CD4-positive, alpha-beta memory T cell (primary cell): ENCODE measurements at regions not wholly inside any gene's neighbourhood (a gene's known extent, or its start where the extent isn't known, plus 50 kb on each side); places are given as distances from the start of the nearest gene placed in this dataset.

Source experiments
- CTCF ChIA-PET: fragments of 350-600 bp; sonication (Branson Sonifier 250); formaldehyde crosslinking; loops from one replicate; lab custom pipeline; 2021; ENCODE audit warnings: inconsistent platforms; ENCODE audit not compliant: partially characterized antibody; lab: Charles Lee
- POLR2A ChIA-PET: fragments of 350-600 bp; sonication (Branson Sonifier 250); formaldehyde crosslinking; loops from one replicate; lab custom pipeline; 2021; ENCODE audit not compliant: partially characterized antibody; lab: Charles Lee
- DNase-seq, 5 donors: peaks; one replicate each; pipeline versions ENCODE4 v3.0.0 to v3.0.0-alpha.2; 2020 to 2022; ENCODE audit warnings: mixed read lengths in 1 of 5
- H3K27ac ChIP-seq: one replicate; pipeline ENCODE4 v1.7.0; 2013; ENCODE audit warnings: low read depth, low read length
- H3K27me3 ChIP-seq: 2 replicates; pipeline ENCODE4 v1.7.0; 2013; ENCODE audit warnings: mild to moderate bottlenecking, low read length, moderate library complexity; ENCODE audit not compliant: insufficient read depth
- H3K36me3 ChIP-seq: 2 replicates; pipeline ENCODE4 v1.7.0; 2013; ENCODE audit warnings: mild to moderate bottlenecking, low read length, moderate library complexity; ENCODE audit not compliant: insufficient read depth
- H3K4me1 ChIP-seq: 2 replicates; pipeline ENCODE4 v1.7.0; 2013; ENCODE audit warnings: mild to moderate bottlenecking, low read length, moderate library complexity; ENCODE audit not compliant: insufficient read depth
- H3K4me3 ChIP-seq, 2 donors: one replicate each; pipeline ENCODE4 v1.7.0; 2013; ENCODE audit warnings: low read length in 2 of 2, mild to moderate bottlenecking in 1 of 2
- H3K9me3 ChIP-seq, 2 donors: one replicate each; pipeline ENCODE4 v1.7.0; 2013; ENCODE audit warnings: low read length in 2 of 2, control low read depth in 1 of 2; ENCODE audit not compliant: control insufficient read depth in 1 of 2
- H3K27ac Mint-ChIP-seq, 7 donors: one replicate each; pipeline ENCODE4 v1.8.0; 2020 to 2021; ENCODE audit warnings: mixed read lengths in 7 of 7, mild to moderate bottlenecking in 6 of 7, inconsistent platforms in 3 of 7, moderate library complexity in 3 of 7
- H3K27me3 Mint-ChIP-seq, 2 donors: one replicate each; pipeline ENCODE4 v1.8.0; 2020 to 2021; ENCODE audit warnings: mixed read lengths in 2 of 2
- H3K36me3 Mint-ChIP-seq, 2 donors: one replicate each; pipeline ENCODE4 v1.8.0; 2020 to 2021; ENCODE audit warnings: mixed read lengths in 2 of 2, inconsistent platforms in 1 of 2, mild to moderate bottlenecking in 1 of 2
- H3K4me1 Mint-ChIP-seq, 4 donors: one replicate each; pipeline ENCODE4 v1.8.0; 2020 to 2021; ENCODE audit warnings: mixed read lengths in 4 of 4, mild to moderate bottlenecking in 1 of 4
- H3K4me3 Mint-ChIP-seq, 8 donors: one replicate each; pipeline ENCODE4 v1.8.0; 2020 to 2021; ENCODE audit warnings: mixed read lengths in 8 of 8, mild to moderate bottlenecking in 7 of 8, moderate library complexity in 6 of 8, inconsistent platforms in 3 of 8
- H3K9me3 Mint-ChIP-seq, 8 donors: one replicate each; pipeline ENCODE4 v1.8.0; 2020 to 2021; ENCODE audit warnings: mixed read lengths in 8 of 8, mild to moderate bottlenecking in 5 of 8, inconsistent platforms in 3 of 8, moderate library complexity in 1 of 8
- intact Hi-C: fragments of 100-400 bp; cut with micrococcal nuclease; formaldehyde crosslinking; loops from one replicate; pipeline ENCODE4 v1.15.1; 2023

DNA sequence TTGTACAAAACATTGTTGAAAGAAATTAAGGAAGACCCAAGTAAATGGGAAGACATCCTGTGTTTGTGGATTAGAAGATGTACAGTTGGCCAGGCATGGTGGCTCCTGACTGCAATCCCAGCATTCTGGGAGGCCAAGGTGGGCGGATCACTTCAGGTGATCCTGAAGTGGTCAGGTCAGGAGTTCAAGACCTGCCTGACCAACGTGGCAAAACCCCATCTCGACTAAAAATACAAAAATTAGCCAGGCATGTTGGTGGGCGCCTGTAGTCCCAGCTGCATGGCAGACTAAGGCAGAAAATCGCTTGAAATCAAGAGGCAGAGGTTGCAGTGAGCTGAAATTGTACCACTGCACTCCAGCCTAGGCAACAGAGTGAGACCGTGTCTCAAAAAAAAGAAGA, 62.0 kb upstream of the SEPTIN5 start:
- Mint-ChIP-seq H3K27me3 (peaks cover 10 to 11% of the 10 kb centered on the region in 2 donors), H3K27ac (no peak overlapping the region), H3K9me3 (peaks cover 2 to 27% (median 19%) of the 10 kb centered on the region in 8 donors), H3K36me3 (peaks cover 2 to 7% of the 10 kb centered on the region in 2 donors), H3K4me3 (no peak overlapping the region), H3K4me1 (no peaks in the 10 kb centered on the region)
- intact Hi-C loops: no loop called here
- Histone ChIP-seq H3K4me1 (no peaks in the 10 kb centered on the region), H3K36me3 (no peaks in the 10 kb centered on the region), H3K4me3 (no peak overlapping the region), H3K27ac (no peak overlapping the region), H3K9me3 (no peaks in the 10 kb centered on the region), H3K27me3 (no peaks in the 10 kb centered on the region)
- DNase-seq: no peak
- CTCF ChIA-PET: no interaction called here
- POLR2A ChIA-PET: no interaction called here

DNA sequence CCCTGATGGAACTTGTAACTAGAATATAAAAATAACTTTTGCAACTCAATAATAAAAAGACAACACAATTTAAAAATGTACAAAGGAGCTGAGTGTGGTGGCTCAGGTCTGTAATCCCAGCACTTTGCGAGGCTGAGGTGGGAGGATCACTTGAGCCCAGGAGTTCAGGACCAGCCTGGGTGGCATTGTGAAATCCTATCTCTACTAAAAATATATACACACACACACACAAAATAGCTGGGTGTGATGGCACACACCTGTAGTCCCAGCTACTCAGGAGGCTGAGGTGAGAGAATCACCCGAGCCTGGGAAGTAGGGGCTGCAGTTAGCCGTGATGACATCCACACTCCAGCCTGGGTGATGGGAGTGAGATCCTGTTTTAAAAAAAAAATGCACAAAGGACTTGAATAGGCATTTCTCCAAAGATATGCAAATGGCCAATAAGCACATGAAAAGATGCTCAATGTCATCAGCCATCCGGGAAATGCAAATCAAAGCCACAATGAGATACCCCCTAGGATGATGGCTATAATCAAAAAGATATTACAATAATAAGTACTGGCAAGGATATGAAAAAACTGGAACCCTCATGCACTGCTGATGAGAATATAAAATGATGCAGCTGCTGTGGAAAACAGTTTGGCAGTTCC, 59.8 kb upstream of the SEPTIN5 start:
- Mint-ChIP-seq H3K27me3 (peaks cover 2 to 4% of the 10 kb centered on the region in 2 donors), H3K4me1 (no peaks in the 10 kb centered on the region), H3K4me3 (no peak overlapping the region), H3K9me3 (peaks cover 0 to 7% (median 5%) of the 10 kb centered on the region in 8 donors), H3K36me3 (no peaks in the 10 kb centered on the region), H3K27ac (no peak overlapping the region)
- no peak for DNase-seq
- Histone ChIP-seq H3K4me3 (no peak overlapping the region), H3K27ac (no peak overlapping the region), H3K4me1 (no peaks in the 10 kb centered on the region), H3K9me3 (no peaks in the 10 kb centered on the region), H3K36me3 (no peaks in the 10 kb centered on the region), H3K27me3 (no peaks in the 10 kb centered on the region)
- CTCF ChIA-PET: no interaction called here
- POLR2A ChIA-PET: no interaction called here
- intact Hi-C loops: no loop called here

DNA sequence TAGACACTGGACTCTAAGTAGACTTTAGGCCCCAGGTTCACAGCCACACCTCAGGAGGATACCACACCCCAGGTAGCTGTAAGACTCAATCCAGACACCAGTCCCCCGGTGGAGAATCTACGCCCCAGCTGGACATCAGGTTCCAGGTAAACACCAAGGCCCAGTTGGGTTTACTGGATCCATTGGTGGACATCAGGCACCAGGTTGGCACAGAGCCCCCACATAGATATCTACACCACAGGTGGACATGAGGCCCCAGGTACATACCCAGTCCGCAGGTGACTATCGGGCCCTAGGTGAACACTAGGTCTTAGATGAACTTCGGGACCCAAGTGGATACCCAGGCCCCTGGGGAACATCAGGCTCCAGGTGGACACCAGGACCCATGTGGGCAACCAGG, 58.9 kb upstream of the SEPTIN5 start:
- Histone ChIP-seq H3K27me3 (no peaks in the 10 kb centered on the region), H3K4me1 (no peaks in the 10 kb centered on the region), H3K27ac (no peak overlapping the region), H3K4me3 (no peak overlapping the region), H3K9me3 (no peaks in the 10 kb centered on the region), H3K36me3 (no peaks in the 10 kb centered on the region)
- Mint-ChIP-seq H3K36me3 (no peaks in the 10 kb centered on the region), H3K27ac (no peak overlapping the region), H3K27me3 (peaks cover 1% of the 10 kb centered on the region in 2 donors), H3K4me1 (no peaks in the 10 kb centered on the region), H3K4me3 (no peak overlapping the region), H3K9me3 (no peaks in the 10 kb centered on the region)
- POLR2A ChIA-PET: no interaction called here
- DNase-seq: no peak
- intact Hi-C loops: no loop called here
- CTCF ChIA-PET: no interaction called here

DNA sequence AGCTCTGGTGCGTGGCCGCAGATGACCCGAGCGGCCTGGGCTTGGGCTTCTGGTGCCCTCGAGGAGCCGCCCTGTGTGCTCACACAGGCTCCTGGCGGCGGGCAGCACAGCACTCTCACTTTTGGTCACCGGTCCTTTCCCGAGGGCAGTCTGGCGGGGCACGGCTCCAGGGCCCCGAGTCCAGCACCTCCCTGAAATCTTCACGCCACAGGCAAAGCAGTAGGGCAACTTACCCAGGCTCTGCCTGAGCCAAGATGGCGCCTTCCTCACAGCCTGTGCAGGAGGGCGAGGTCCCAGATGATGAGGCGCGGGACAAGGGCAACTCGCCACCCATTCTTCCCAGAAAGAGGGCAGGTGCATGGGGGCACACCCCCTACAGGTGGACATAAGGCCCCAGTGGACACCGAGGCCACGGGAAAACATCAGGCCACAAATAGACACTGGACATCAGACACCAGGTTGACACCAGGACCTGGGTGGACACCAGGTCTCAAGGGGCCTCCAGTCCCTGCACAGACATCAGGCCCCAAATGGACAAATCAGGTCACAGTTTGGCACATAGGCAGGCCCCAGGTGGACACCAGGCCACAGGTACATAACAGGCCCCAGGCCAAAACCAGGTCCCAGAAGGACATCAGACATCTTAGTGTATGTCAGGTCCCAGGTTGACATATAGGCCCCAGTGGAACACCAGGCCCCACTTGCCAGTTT, 57.6 kb upstream of the SEPTIN5 start:
- Mint-ChIP-seq H3K27me3 (peaks cover 0 to 1% of the 10 kb centered on the region in 2 donors), H3K27ac (no peak overlapping the region), H3K36me3 (no peaks in the 10 kb centered on the region), H3K4me1 (no peaks in the 10 kb centered on the region), H3K4me3 (no peak overlapping the region), H3K9me3 (no peaks in the 10 kb centered on the region)
- Histone ChIP-seq H3K9me3 (no peaks in the 10 kb centered on the region), H3K4me1 (no peaks in the 10 kb centered on the region), H3K27me3 (no peaks in the 10 kb centered on the region), H3K27ac (no peak overlapping the region), H3K36me3 (no peaks in the 10 kb centered on the region), H3K4me3 (no peak overlapping the region)
- DNase-seq: no peak
- intact Hi-C loops: no loop called here
- POLR2A ChIA-PET: no interaction called here
- CTCF ChIA-PET: no interaction called here

DNA sequence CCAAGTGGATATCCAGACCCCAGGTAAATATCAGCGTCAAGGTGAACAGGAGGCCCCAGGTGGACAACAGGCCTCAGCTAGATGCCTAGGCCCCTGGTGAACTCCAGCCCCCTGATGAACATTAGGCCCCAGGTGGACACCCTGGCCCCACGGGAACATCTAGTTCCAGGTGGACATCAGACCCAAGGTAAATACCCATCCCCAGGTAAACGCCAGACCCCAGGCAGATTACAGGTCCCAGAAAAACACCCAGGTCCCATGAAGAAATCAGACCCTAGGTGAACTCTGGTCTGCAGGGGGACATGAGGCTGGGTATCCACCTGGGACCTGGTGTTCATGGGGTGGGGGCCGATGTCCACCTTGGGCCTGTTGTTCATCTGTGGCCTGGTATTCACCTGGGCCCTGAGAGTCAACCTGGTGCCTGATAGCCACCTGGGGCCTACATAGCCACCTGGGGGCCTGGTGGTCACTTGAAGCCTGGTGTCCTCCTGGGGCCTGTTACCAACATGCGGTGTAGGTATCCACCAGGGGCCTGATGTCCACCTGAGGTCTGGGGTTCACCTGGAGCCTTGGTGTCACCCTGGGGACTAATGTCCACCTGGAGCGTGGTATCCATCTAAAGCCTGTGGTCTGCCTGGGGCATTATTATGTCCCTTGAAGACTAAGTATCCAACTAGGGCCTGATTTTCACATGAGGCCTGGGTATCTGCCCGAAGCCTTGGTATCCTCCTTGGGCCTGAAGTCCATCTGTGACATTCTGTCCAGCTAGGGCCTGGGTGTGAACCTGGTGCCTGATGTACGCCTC, 56.8 kb upstream of the SEPTIN5 start:
- intact Hi-C loops: no loop called here
- H3K27me3 ChIP-seq: no peaks in the 10 kb centered on the region

DNA sequence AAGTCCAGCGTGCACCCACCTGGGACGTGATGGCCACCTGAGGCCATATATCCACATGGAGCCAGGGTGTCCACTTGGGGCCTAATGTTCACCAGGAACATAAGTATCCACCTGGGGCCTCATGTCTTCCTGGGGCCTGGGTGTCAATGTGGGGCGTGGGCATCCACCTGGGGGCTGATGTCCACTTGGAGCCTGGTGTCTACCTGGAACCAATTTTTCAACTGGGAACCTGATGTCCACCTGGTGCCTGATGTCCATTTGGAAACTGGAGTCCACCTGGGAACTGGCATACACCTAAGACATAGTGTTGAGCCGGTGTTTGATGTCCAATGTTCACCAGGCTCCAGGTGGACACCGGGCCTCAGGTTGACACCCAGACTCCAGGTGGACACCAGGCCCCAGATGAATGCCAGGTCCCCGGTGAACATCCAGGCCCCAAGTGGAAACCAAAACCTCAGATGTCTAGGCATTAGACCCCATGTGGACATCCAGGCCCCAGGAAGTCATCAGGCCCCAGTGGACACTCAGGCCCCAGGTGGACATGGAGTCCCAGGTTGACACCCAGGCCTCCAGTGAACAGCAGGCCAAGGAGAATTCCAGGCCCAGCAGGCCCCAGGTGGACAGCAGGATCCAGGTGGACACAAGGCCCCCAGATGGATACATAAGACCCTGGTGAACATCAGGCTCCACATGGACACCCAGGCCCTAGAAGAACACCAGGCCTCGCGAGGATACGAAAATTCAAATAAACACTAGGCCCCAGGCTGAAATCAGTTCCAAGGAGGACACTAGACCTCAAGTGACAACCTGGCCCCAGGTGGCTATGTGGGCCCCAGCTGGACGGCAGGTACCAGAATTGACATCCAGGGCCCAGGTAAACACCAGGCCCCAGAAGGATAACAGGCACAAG, 56.0 kb upstream of the SEPTIN5 start:
- no peak for DNase-seq
- ChIA-PET CTCF (no interaction called here), POLR2A (no interaction called here)
- H3K27ac Mint-ChIP-seq: no peak overlapping the region
- no peaks in the 10 kb centered on the region for H3K4me1 Mint-ChIP-seq
- H3K36me3 ChIP-seq: no peaks in the 10 kb centered on the region
- no peaks in the 10 kb centered on the region for H3K9me3 Mint-ChIP-seq
- H3K4me3 Mint-ChIP-seq: no peak overlapping the region
- no peaks in the 10 kb centered on the region for H3K27me3 ChIP-seq
- no peaks in the 10 kb centered on the region for H3K9me3 ChIP-seq
- H3K27ac ChIP-seq: no peak overlapping the region
- H3K27me3 Mint-ChIP-seq: no peaks in the 10 kb centered on the region
- intact Hi-C loops: no loop called here
- no peak overlapping the region for H3K4me3 ChIP-seq
- H3K4me1 ChIP-seq: no peaks in the 10 kb centered on the region
- H3K36me3 Mint-ChIP-seq: no peaks in the 10 kb centered on the region

More for the DNA sequence above, 56.8 kb upstream of the SEPTIN5 start:
- H3K27ac Mint-ChIP-seq: no peak overlapping the region
- Histone ChIP-seq H3K4me1 (no peaks in the 10 kb centered on the region), H3K36me3 (no peaks in the 10 kb centered on the region), H3K27ac (no peak overlapping the region), H3K4me3 (no peak overlapping the region), H3K9me3 (no peaks in the 10 kb centered on the region)
- ChIA-PET CTCF (no interaction called here), POLR2A (no interaction called here)
- no peaks in the 10 kb centered on the region for H3K9me3 Mint-ChIP-seq
- H3K27me3 Mint-ChIP-seq: peaks cover 0 to 1% of the 10 kb centered on the region in 2 donors
- no peak for DNase-seq
- H3K4me3 Mint-ChIP-seq: no peak overlapping the region
- no peaks in the 10 kb centered on the region for H3K4me1 Mint-ChIP-seq
- H3K36me3 Mint-ChIP-seq: no peaks in the 10 kb centered on the region
